ENCODE measurements at regions not wholly inside any gene's neighbourhood (a gene's known extent, or its start where the extent isn't known, plus 50 kb on each side); places are given as distances from the start of the nearest gene placed in this dataset.
"Not testable (repeated sequence)": the region's sequence is repeated elsewhere in the genome, so short reads cannot be mapped to it uniquely, and the experiment has no call there.

DNA sequence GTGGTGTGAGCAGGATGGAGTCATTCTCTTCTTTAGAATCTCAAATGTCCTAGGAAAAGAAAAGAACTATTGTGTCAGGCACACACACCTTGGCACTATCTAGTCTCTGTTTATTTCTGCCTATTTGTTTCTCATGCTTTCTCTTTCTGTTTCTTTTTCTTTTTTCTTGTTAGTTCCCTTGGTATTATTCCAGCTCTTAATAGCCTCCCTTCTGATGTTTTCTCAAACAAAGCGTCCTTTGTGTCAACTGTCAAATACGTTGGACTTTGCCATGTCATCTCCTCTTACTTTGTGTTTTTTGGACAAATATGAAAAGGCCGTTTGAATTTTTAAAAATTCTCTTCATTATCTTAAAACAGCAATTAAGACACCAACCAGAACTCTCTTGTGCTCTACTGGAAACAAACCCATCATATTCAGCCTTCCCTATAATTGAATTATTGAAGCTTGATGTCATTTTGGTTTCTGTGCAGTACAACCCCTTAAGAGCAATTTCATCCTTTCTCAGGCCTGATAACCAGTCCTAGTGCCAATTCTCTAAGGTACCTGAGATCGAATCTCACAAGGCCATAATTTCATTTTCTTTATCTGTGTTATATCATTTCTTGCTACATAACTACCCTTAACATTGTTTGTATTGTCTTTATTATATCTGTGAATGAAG, 497.8 kb upstream of the NRP1 start:
- Histone ChIP-seq H3K9ac (ENCODE audit: low read depth, low read length) (no peak overlapping the region), H3K4me3 (ENCODE audit: low read length) (no peak overlapping the region), H3K36me3 (ENCODE audit: insufficient read depth, low read length) (no peaks in the 10 kb centered on the region), H3K27ac (ENCODE audit: low read depth, low read length) (no peak overlapping the region), H3K4me1 (ENCODE audit: insufficient read depth, low read length) (no peaks in the 10 kb centered on the region), H3K27me3 (ENCODE audit: insufficient read depth, low read length) (no peaks in the 10 kb centered on the region), H3K9me3 (ENCODE audit: insufficient read depth, low read depth, low read length) (no peaks in the 10 kb centered on the region)
- 90% methylated on average over 4 of the region's 4 CpGs for WGBS

DNA sequence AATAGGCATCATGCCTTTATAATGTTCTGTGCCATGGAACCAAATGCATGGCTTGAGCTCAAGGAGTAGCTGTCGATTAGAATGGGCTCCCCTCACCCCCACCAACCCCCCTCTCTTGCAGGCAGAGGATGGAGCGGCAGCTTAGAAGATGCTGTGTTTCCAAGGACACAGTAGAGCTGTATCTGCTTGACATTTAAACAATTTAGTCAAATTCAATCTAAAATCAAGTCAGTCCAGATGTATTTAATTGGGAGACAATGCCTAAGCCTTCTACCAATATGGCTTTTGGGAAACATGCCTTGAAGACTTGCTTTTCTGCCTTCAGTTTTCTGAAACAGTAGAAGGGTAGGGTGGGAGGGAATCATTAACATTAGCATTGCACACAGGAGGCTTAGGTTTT, 497.1 kb upstream of the NRP1 start:
- Histone ChIP-seq H3K4me3 (ENCODE audit: low read length) (no peak overlapping the region), H3K9me3 (ENCODE audit: insufficient read depth, low read depth, low read length) (no peaks in the 10 kb centered on the region), H3K4me1 (ENCODE audit: insufficient read depth, low read length) (no peaks in the 10 kb centered on the region), H3K36me3 (ENCODE audit: insufficient read depth, low read length) (no peaks in the 10 kb centered on the region), H3K9ac (ENCODE audit: low read depth, low read length) (no peak overlapping the region), H3K27me3 (ENCODE audit: insufficient read depth, low read length) (no peaks in the 10 kb centered on the region), H3K27ac (ENCODE audit: low read depth, low read length) (no peak overlapping the region)
- WGBS = 94% methylated on average over 2 of the region's 2 CpGs

DNA sequence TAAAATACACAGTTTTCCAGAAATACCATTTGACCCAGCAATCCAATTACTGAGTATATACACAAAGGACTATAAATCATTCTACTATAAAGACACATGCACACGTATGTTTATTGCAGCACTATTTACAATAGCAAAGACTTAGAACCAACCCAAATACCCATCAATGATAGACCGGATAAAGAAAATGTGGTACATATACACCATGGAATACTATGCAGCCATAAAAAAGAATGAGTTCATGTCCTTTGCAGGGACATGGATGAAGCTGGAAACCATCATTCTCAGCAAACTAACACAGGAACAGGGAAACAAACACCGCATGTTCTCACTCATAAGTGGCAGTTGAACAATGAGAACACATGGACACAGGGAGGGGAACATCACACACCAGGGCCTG, 495.4 kb upstream of the NRP1 start:
- H3K36me3 ChIP-seq (ENCODE audit: insufficient read depth, low read length); H3K9me3 ChIP-seq (ENCODE audit: insufficient read depth, low read depth, low read length); H3K27me3 ChIP-seq (ENCODE audit: insufficient read depth, low read length); H3K27ac ChIP-seq (ENCODE audit: low read depth, low read length); H3K9ac ChIP-seq (ENCODE audit: low read depth, low read length); H3K4me1 ChIP-seq (ENCODE audit: insufficient read depth, low read length); H3K4me3 ChIP-seq (ENCODE audit: low read length): not testable (repeated sequence)
- 100% methylated on average over 2 of the region's 3 CpGs for WGBS

DNA sequence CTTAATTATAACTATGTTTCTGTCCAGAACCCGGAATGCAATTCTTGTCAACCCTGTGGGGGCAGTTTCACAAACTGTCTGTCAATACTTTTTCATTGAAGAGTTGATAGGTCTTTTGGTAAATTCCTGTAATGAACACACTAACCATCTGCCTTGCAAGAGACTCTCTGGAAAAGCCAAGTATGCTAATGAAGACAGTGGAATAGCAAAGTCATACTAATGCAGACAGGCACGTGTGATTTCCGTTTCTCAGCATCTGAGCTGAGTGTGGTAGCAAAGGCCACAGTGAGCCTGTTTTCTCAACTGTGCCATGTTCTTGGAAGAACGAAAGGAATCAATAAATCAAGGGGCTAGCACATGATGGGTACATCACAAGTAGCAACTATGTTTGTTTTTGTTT, 494.1 kb upstream of the NRP1 start:
- no peaks in the 10 kb centered on the region for H3K9me3 ChIP-seq (ENCODE audit: insufficient read depth, low read depth, low read length)
- H3K9ac ChIP-seq (ENCODE audit: low read depth, low read length) = no peak overlapping the region
- no peaks in the 10 kb centered on the region for H3K36me3 ChIP-seq (ENCODE audit: insufficient read depth, low read length)
- H3K4me3 ChIP-seq (ENCODE audit: low read length) = no peak overlapping the region
- no peaks in the 10 kb centered on the region for H3K27me3 ChIP-seq (ENCODE audit: insufficient read depth, low read length)
- 86% methylated on average over 4 of the region's 4 CpGs for WGBS
- no peak overlapping the region for H3K27ac ChIP-seq (ENCODE audit: low read depth, low read length)
- H3K4me1 ChIP-seq (ENCODE audit: insufficient read depth, low read length) = no peaks in the 10 kb centered on the region

DNA sequence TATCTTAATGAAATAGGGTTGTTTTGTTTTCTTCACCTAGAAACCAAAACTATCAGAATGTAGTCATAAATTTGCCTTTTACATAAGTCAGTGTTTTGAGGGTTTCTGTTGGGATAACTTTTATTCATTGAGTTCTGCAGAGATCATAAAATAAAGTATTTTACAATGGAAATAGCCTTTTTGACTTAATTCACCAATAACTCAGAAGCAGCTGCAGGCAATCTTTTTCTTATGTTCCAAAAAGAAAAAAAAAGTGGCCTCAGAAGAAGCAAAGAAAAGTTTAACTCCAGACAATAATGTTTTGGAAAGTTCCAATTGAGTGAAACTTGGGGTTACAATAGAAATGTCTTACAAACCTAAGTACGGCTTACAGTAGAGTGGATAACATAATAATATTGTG, 491.7 kb upstream of the NRP1 start:
- Histone ChIP-seq H3K27me3 (ENCODE audit: insufficient read depth, low read length) (no peaks in the 10 kb centered on the region), H3K4me1 (ENCODE audit: insufficient read depth, low read length) (no peaks in the 10 kb centered on the region), H3K4me3 (ENCODE audit: low read length) (no peak overlapping the region), H3K9ac (ENCODE audit: low read depth, low read length) (no peak overlapping the region), H3K36me3 (ENCODE audit: insufficient read depth, low read length) (no peaks in the 10 kb centered on the region), H3K9me3 (ENCODE audit: insufficient read depth, low read depth, low read length) (no peaks in the 10 kb centered on the region), H3K27ac (ENCODE audit: low read depth, low read length) (no peak overlapping the region)
- WGBS = no CpG with 5 or more reads among the region's 1 CpG

DNA sequence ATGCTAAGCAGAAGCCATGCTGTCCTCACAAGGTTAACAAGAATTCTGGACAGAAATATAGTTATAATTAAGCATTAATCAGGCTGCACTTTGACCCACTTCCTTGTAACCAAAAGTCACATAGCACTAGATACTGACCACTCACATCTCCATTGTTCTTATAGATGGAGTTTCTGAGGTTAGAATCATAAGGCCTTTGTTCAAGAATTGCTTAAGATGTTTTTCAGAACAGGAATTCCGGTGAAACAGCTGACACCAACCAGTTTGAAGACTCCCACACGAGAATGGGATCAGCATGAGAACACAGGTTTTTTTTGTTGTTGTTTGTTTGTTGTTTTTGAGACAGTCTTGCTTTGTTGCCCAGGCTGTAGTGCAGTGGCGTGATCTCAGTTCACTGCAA, 488.3 kb upstream of the NRP1 start:
- Histone ChIP-seq H3K9me3 (ENCODE audit: insufficient read depth, low read depth, low read length) (no peaks in the 10 kb centered on the region), H3K36me3 (ENCODE audit: insufficient read depth, low read length) (no peaks in the 10 kb centered on the region), H3K27me3 (ENCODE audit: insufficient read depth, low read length) (no peaks in the 10 kb centered on the region), H3K4me1 (ENCODE audit: insufficient read depth, low read length) (peaks cover 4% of the 10 kb centered on the region; the same call in 1 of the 2 replicates), H3K9ac (ENCODE audit: low read depth, low read length) (no peak overlapping the region), H3K4me3 (ENCODE audit: low read length) (no peak overlapping the region), H3K27ac (ENCODE audit: low read depth, low read length) (no peak overlapping the region)
- 92% methylated on average over 3 of the region's 3 CpGs for WGBS

DNA sequence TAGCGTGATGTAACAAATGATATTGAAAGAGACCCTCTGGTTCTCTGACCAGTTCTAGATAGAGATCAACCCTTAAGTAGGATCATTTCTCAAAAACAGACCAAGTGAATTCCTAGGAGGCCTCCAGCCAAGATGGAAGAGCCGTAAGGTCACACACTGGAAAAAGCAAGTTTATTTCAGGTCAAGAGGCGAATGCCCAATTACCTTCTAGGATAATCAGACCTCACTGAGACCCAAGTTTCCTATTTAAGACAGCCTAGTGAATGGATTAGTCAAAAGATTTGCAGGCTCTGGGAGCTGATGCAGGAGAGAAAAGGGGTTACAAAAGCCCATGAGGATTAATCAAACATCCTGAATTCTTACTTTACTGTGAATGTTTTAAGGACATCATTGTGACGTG, 486.1 kb upstream of the NRP1 start:
- no peaks in the 10 kb centered on the region for H3K9me3 ChIP-seq (ENCODE audit: insufficient read depth, low read depth, low read length)
- no peaks in the 10 kb centered on the region for H3K27me3 ChIP-seq (ENCODE audit: insufficient read depth, low read length)
- no peak overlapping the region for H3K4me3 ChIP-seq (ENCODE audit: low read length)
- H3K9ac ChIP-seq (ENCODE audit: low read depth, low read length) = no peak overlapping the region
- H3K36me3 ChIP-seq (ENCODE audit: insufficient read depth, low read length) = no peaks in the 10 kb centered on the region
- 90% methylated on average over 4 of the region's 4 CpGs for WGBS
- no peak overlapping the region for H3K27ac ChIP-seq (ENCODE audit: low read depth, low read length)
- H3K4me1 ChIP-seq (ENCODE audit: insufficient read depth, low read length) = peaks cover 4% of the 10 kb centered on the region; the same call in 1 of the 2 replicates

DNA sequence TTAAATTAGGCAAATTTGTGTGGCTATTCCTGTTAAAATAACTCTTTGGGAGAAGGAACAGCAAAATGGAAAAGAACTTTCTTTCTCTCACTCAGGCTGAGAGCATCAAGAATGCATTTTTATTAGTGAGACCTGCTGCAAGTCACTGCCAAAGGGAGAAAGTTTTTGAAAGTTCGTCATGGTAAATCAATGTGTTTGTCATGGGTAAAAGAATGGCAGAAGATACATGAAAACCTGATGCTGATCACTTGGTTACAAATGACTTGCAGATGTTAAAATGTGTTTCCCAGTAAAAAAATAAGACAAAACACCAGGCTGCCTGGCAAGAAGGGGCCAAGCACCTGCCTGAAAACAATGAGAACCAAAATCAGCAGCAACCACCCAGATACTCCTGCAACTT, 484.7 kb upstream of the NRP1 start:
- no peaks in the 10 kb centered on the region for H3K36me3 ChIP-seq (ENCODE audit: insufficient read depth, low read length)
- no peak overlapping the region for H3K27ac ChIP-seq (ENCODE audit: low read depth, low read length)
- no peak overlapping the region for H3K4me3 ChIP-seq (ENCODE audit: low read length)
- H3K27me3 ChIP-seq (ENCODE audit: insufficient read depth, low read length) = no peaks in the 10 kb centered on the region
- H3K9me3 ChIP-seq (ENCODE audit: insufficient read depth, low read depth, low read length) = no peaks in the 10 kb centered on the region
- 85% methylated on average over 1 of the region's 1 CpG for WGBS
- no peak overlapping the region for H3K9ac ChIP-seq (ENCODE audit: low read depth, low read length)
- H3K4me1 ChIP-seq (ENCODE audit: insufficient read depth, low read length) = peaks cover 4% of the 10 kb centered on the region; the same call in 1 of the 2 replicates

DNA sequence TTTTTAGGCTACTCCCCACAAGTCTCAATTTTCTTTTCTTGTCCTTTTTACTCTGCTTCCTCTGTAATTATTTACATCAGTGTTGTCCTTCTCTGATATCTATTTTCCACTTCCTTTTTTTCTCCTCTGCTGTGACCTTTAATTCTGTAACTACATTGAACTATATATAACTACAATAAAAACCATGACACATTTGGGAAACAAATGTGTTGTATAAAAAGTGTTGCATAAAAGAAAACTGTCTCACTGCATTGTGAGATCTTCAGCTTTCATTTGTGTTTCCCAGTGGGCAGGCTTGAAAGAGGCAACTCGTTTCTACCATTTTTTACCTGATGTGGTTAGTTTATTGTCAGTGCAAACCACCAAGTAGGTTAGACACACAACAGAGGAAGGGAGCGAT, 483.9 kb upstream of the NRP1 start:
- 90% methylated on average over 2 of the region's 2 CpGs for WGBS
- no peak overlapping the region for H3K9ac ChIP-seq (ENCODE audit: low read depth, low read length)
- H3K4me1 ChIP-seq (ENCODE audit: insufficient read depth, low read length) = peaks cover 4% of the 10 kb centered on the region; the same call in 1 of the 2 replicates
- no peaks in the 10 kb centered on the region for H3K36me3 ChIP-seq (ENCODE audit: insufficient read depth, low read length)
- H3K27ac ChIP-seq (ENCODE audit: low read depth, low read length) = no peak overlapping the region
- H3K9me3 ChIP-seq (ENCODE audit: insufficient read depth, low read depth, low read length) = peaks cover 5% of the 10 kb centered on the region
- no peaks in the 10 kb centered on the region for H3K27me3 ChIP-seq (ENCODE audit: insufficient read depth, low read length)
- H3K4me3 ChIP-seq (ENCODE audit: low read length) = no peak overlapping the region

DNA sequence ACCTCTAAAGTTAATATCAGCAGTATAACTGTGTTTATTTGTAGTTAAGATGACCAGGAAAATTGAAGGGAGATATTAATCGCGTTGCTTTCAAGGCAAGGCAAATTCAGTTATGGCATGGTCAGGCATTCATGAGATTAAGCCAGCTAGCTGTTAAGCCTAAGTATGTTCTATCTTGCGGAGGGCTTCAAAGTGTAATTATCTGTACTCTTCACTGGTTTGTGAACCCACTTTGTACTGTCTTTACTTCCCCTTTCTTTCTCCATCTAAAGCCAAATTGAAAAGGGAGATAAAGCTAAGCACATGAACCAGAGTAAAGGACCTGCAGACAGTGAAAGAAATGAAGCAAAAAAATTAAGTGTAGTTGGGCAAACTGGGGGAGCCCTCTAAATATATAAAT, 483.1 kb upstream of the NRP1 start:
- Histone ChIP-seq H3K4me3 (ENCODE audit: low read length) (no peak overlapping the region), H3K9me3 (ENCODE audit: insufficient read depth, low read depth, low read length) (peaks cover 10% of the 10 kb centered on the region), H3K36me3 (ENCODE audit: insufficient read depth, low read length) (no peaks in the 10 kb centered on the region), H3K4me1 (ENCODE audit: insufficient read depth, low read length) (peaks cover 4% of the 10 kb centered on the region; the same call in 1 of the 2 replicates), H3K9ac (ENCODE audit: low read depth, low read length) (no peak overlapping the region), H3K27me3 (ENCODE audit: insufficient read depth, low read length) (no peaks in the 10 kb centered on the region), H3K27ac (ENCODE audit: low read depth, low read length) (no peak overlapping the region)
- 94% methylated on average over 3 of the region's 3 CpGs for WGBS

DNA sequence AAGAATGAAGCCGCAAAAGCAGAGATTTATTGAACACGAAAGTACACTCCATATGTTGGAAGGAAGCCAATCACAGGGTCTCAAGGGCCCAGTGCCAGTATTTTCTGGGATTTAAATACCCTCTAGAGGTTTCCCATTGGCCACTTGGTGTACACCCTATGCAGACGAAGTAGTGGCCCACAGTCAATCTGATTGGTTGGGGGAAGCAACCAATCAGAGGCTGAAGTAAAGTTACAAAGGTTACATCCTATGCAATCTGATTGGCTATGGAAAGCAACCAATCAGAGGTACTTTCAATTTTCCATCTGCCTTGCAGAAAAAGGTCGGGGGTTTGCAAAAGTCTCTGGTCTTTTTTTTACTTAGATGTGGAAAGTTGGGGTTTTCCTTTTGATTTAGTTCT, 481.3 kb upstream of the NRP1 start:
- Histone ChIP-seq H3K36me3 (ENCODE audit: insufficient read depth, low read length) (no peaks in the 10 kb centered on the region), H3K27me3 (ENCODE audit: insufficient read depth, low read length) (no peaks in the 10 kb centered on the region), H3K4me1 (ENCODE audit: insufficient read depth, low read length) (0 out of 2 replicates have a peak, but pooled peaks cover 1% of the 10 kb centered on the region), H3K4me3 (ENCODE audit: low read length) (no peak overlapping the region), H3K27ac (ENCODE audit: low read depth, low read length) (no peak overlapping the region), H3K9ac (ENCODE audit: low read depth, low read length) (no peak overlapping the region), H3K9me3 (ENCODE audit: insufficient read depth, low read depth, low read length) (peaks cover 10% of the 10 kb centered on the region)
- 94% methylated on average over 4 of the region's 4 CpGs for WGBS

DNA sequence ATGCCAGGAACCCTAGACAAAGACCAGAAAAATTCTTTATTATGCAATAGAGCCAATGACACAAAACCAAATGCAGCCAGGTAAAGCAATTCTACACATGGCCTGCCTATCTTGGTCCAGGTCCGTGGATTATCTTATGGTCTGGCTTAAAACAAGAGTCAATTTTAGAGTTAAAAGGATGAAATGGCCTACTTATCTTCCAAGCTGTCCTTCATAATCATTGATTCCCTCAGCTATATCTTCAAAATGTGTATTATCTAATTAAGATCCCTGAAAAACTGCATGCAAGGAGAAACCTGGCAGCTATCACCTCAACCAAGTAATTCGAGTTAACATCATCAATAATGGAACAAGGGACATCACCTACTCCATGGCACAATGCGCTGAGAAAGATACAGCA, 479.4 kb upstream of the NRP1 start:
- Histone ChIP-seq H3K9me3 (ENCODE audit: insufficient read depth, low read depth, low read length) (peaks cover 10% of the 10 kb centered on the region), H3K36me3 (ENCODE audit: insufficient read depth, low read length) (no peaks in the 10 kb centered on the region), H3K27ac (ENCODE audit: low read depth, low read length) (no peak overlapping the region), H3K27me3 (ENCODE audit: insufficient read depth, low read length) (no peaks in the 10 kb centered on the region), H3K4me3 (ENCODE audit: low read length) (no peak overlapping the region), H3K4me1 (ENCODE audit: insufficient read depth, low read length) (no peaks in the 10 kb centered on the region), H3K9ac (ENCODE audit: low read depth, low read length) (no peak overlapping the region)
- WGBS = 73% methylated on average over 3 of the region's 3 CpGs
